ENCODE measurements at regions not wholly inside any gene's neighbourhood (a gene's known extent, or its start where the extent isn't known, plus 50 kb on each side); places are given as distances from the start of the nearest gene placed in this dataset.

- Histone ChIP-seq H3K9me2 (replicated peaks; ENCODE audit: control insufficient read depth, low read length) (no peaks in the 10 kb centered on the region), H3K36me3 (ENCODE audit: control insufficient read depth, low read length) (no peaks in the 10 kb centered on the region), H3K4me1 (ENCODE audit: control insufficient read depth, low read length) (no peaks in the 10 kb centered on the region), H3K9me3 (ENCODE audit: control insufficient read depth, insufficient read depth, low read length) (no peaks in the 10 kb centered on the region), H3K4me3 (ENCODE audit: low read length) (no peak overlapping the region), H3F3A (ENCODE audit: control insufficient read depth, insufficient read depth) (no peaks in the 10 kb centered on the region), H3K27ac (ENCODE audit: low read depth, low read length) (no peak overlapping the region), H3K27me3 (ENCODE audit: control insufficient read depth, low read length) (no peaks in the 10 kb centered on the region), H4K20me1 (ENCODE audit: control insufficient read depth, insufficient read depth, low read depth, low read length) (no peaks in the 10 kb centered on the region), H3K4me2 (ENCODE audit: low read length) (no peak overlapping the region), H3K79me2 (ENCODE audit: control insufficient read depth, low read length) (no peaks in the 10 kb centered on the region)
- TF ChIP-seq EZH2phosphoT487 (IDR thresholded peaks at IDR 0.05; ENCODE audit: borderline replicate concordance, low read length) (no peak), CTCF (IDR thresholded peaks at IDR 0.05; ENCODE audit: low read depth, low read length, poor library complexity, severe bottlenecking) (no peak)
Observed at GRCh38 chr21:28590676-28591075, 402.0 kb downstream of the LTN1 start.

- Histone ChIP-seq H4K20me1 (ENCODE audit: control insufficient read depth, insufficient read depth, low read depth, low read length) (no peaks in the 10 kb centered on the region), H3K27me3 (ENCODE audit: control insufficient read depth, low read length) (no peaks in the 10 kb centered on the region), H3F3A (ENCODE audit: control insufficient read depth, insufficient read depth) (no peaks in the 10 kb centered on the region), H3K79me2 (ENCODE audit: control insufficient read depth, low read length) (no peaks in the 10 kb centered on the region), H3K4me2 (ENCODE audit: low read length) (no peak overlapping the region), H3K9me2 (replicated peaks; ENCODE audit: control insufficient read depth, low read length) (no peaks in the 10 kb centered on the region), H3K27ac (ENCODE audit: low read depth, low read length) (no peak overlapping the region), H3K9me3 (ENCODE audit: control insufficient read depth, insufficient read depth, low read length) (no peaks in the 10 kb centered on the region), H3K4me3 (ENCODE audit: low read length) (no peak overlapping the region), H3K4me1 (ENCODE audit: control insufficient read depth, low read length) (no peaks in the 10 kb centered on the region), H3K36me3 (ENCODE audit: control insufficient read depth, low read length) (no peaks in the 10 kb centered on the region)
- TF ChIP-seq CTCF (IDR thresholded peaks at IDR 0.05; ENCODE audit: low read depth, low read length, poor library complexity, severe bottlenecking), result no peak
- TF ChIP-seq EZH2phosphoT487 (IDR thresholded peaks at IDR 0.05; ENCODE audit: borderline replicate concordance, low read length), result no peak
Observed at GRCh38 chr21:28590026-28590425, 402.7 kb downstream of the LTN1 start.

GRCh38 chr21:28588997-28589396 lies 403.7 kb downstream of the LTN1 start:
- Histone ChIP-seq H3K9me2 (replicated peaks; ENCODE audit: control insufficient read depth, low read length) (no peaks in the 10 kb centered on the region), H4K20me1 (ENCODE audit: control insufficient read depth, insufficient read depth, low read depth, low read length) (no peaks in the 10 kb centered on the region), H3K79me2 (ENCODE audit: control insufficient read depth, low read length) (no peaks in the 10 kb centered on the region), H3K4me3 (ENCODE audit: low read length) (no peak overlapping the region), H3F3A (ENCODE audit: control insufficient read depth, insufficient read depth) (no peaks in the 10 kb centered on the region), H3K27ac (ENCODE audit: low read depth, low read length) (no peak overlapping the region), H3K36me3 (ENCODE audit: control insufficient read depth, low read length) (no peaks in the 10 kb centered on the region), H3K4me2 (ENCODE audit: low read length) (no peak overlapping the region), H3K9me3 (ENCODE audit: control insufficient read depth, insufficient read depth, low read length) (no peaks in the 10 kb centered on the region), H3K27me3 (ENCODE audit: control insufficient read depth, low read length) (no peaks in the 10 kb centered on the region), H3K4me1 (ENCODE audit: control insufficient read depth, low read length) (no peaks in the 10 kb centered on the region)
- TF ChIP-seq CTCF (IDR thresholded peaks at IDR 0.05; ENCODE audit: low read depth, low read length, poor library complexity, severe bottlenecking), result no peak
- no peak for TF ChIP-seq EZH2phosphoT487 (IDR thresholded peaks at IDR 0.05; ENCODE audit: borderline replicate concordance, low read length)

DNA sequence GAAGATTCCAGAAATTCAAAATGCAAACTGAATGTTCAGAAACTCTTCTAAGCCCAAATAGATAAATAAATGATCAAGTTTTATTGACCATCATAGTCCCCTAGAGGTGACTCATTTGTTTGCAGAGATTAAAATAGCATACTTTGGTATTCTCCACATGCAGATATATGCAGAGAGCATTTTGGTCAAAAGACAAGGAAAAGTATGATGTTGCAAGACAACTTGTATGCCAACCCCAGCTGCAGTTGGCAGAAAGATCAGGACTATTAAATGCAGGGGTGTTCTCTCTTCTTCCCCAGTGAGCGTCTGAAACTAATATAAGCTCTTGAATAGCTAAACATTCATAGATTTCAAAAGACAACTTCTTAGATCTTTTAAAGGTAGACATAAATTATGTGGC lies 404.9 kb downstream of the LTN1 start:
- Histone ChIP-seq H3K79me2 (ENCODE audit: control insufficient read depth, low read length) (no peaks in the 10 kb centered on the region), H3K9me2 (replicated peaks; ENCODE audit: control insufficient read depth, low read length) (no peaks in the 10 kb centered on the region), H3F3A (ENCODE audit: control insufficient read depth, insufficient read depth) (no peaks in the 10 kb centered on the region), H3K4me2 (ENCODE audit: low read length) (no peak overlapping the region), H3K27me3 (ENCODE audit: control insufficient read depth, low read length) (no peaks in the 10 kb centered on the region), H3K9me3 (ENCODE audit: control insufficient read depth, insufficient read depth, low read length) (no peaks in the 10 kb centered on the region), H3K4me1 (ENCODE audit: control insufficient read depth, low read length) (no peaks in the 10 kb centered on the region), H3K4me3 (ENCODE audit: low read length) (no peak overlapping the region), H3K36me3 (ENCODE audit: control insufficient read depth, low read length) (no peaks in the 10 kb centered on the region), H4K20me1 (ENCODE audit: control insufficient read depth, insufficient read depth, low read depth, low read length) (no peaks in the 10 kb centered on the region), H3K27ac (ENCODE audit: low read depth, low read length) (no peak overlapping the region)
- no peak for TF ChIP-seq EZH2phosphoT487 (IDR thresholded peaks at IDR 0.05; ENCODE audit: borderline replicate concordance, low read length)
- no peak for TF ChIP-seq CTCF (IDR thresholded peaks at IDR 0.05; ENCODE audit: low read depth, low read length, poor library complexity, severe bottlenecking)
